ENCODE measurements at regions not wholly inside any gene's neighbourhood (a gene's known extent, or its start where the extent isn't known, plus 50 kb on each side); places are given as distances from the start of the nearest gene placed in this dataset.

GRCh38 chr1:228828151-228828550 is 92.9 kb downstream of the RHOU start:
- TF ChIP-seq CTCF (IDR thresholded peaks at IDR 0.05) (no peak), POLR2A (IDR thresholded peaks at IDR 0.05) (no peak)

Data from right lobe of liver (tissue), 4 donors.